TTC549 (cell line): ENCODE measurements at regions not wholly inside any gene's neighbourhood (a gene's known extent, or its start where the extent isn't known, plus 50 kb on each side); places are given as distances from the start of the nearest gene placed in this dataset.
"Not testable (repeated sequence)": the region's sequence is repeated elsewhere in the genome, so short reads cannot be mapped to it uniquely, and the experiment has no call there.

Experiments used
- FAIRE-seq: peaks from 2 replicates; lab custom pipeline; 2012; peaks lifted over from hg19 to GRCh38; lab: Jason Lieb, UNC

GRCh38 chr10:55233505-55233904, 432.5 kb upstream of the PCDH15 start:
- FAIRE-seq: no peak

GRCh38 chr10:55233090-55233489, 432.1 kb upstream of the PCDH15 start:
- no peak for FAIRE-seq

GRCh38 chr10:55232553-55232952, 431.5 kb upstream of the PCDH15 start:
- no peak for FAIRE-seq

GRCh38 chr10:55227967-55228366, 426.9 kb upstream of the PCDH15 start:
- no peak for FAIRE-seq

- FAIRE-seq: no peak
These were observed 423.2 kb upstream of the PCDH15 start for GRCh38 chr10:55224007-55224781.

- no peak for FAIRE-seq
These were observed 422.3 kb upstream of the PCDH15 start for GRCh38 chr10:55223352-55223751.

- no peak for FAIRE-seq
These were observed 419.9 kb upstream of the PCDH15 start for GRCh38 chr10:55220975-55221374.

GRCh38 chr10:55215699-55216098, 414.7 kb upstream of the PCDH15 start:
- no peak for FAIRE-seq

GRCh38 chr10:55214608-55215007, 413.6 kb upstream of the PCDH15 start:
- FAIRE-seq: no peak

- FAIRE-seq: no peak
These were observed 411.0 kb upstream of the PCDH15 start for GRCh38 chr10:55212051-55212450.

GRCh38 chr10:55203874-55204273, 402.8 kb upstream of the PCDH15 start:
- FAIRE-seq: peak; percentile 97

- FAIRE-seq: no peak
These were observed 402.3 kb upstream of the PCDH15 start for GRCh38 chr10:55203319-55203718.

GRCh38 chr10:55200020-55200419, 399.0 kb upstream of the PCDH15 start:
- FAIRE-seq: no peak

- FAIRE-seq: no peak
These were observed 390.3 kb upstream of the PCDH15 start for GRCh38 chr10:55191236-55191860.

- no peak for FAIRE-seq
These were observed 383.0 kb upstream of the PCDH15 start for GRCh38 chr10:55183993-55184392.

GRCh38 chr10:55180357-55180756, 379.3 kb upstream of the PCDH15 start:
- FAIRE-seq: no peak

GRCh38 chr10:55174419-55174818, 373.4 kb upstream of the PCDH15 start:
- FAIRE-seq: no peak

GRCh38 chr10:55169493-55169892, 368.5 kb upstream of the PCDH15 start:
- no peak for FAIRE-seq

- FAIRE-seq: no peak
These were observed 367.3 kb upstream of the PCDH15 start for GRCh38 chr10:55168343-55168742.

- no peak for FAIRE-seq
These were observed 362.5 kb upstream of the PCDH15 start for GRCh38 chr10:55163388-55163979.

GRCh38 chr10:55162321-55162720, 361.3 kb upstream of the PCDH15 start:
- not testable (repeated sequence) for FAIRE-seq

GRCh38 chr10:55160655-55161283, 359.7 kb upstream of the PCDH15 start:
- FAIRE-seq: no peak

GRCh38 chr10:55158633-55159032, 357.6 kb upstream of the PCDH15 start:
- FAIRE-seq: no peak
